Ascending aorta (tissue), 2 donors: ENCODE measurements at regions not wholly inside any gene's neighbourhood (a gene's known extent, or its start where the extent isn't known, plus 50 kb on each side); places are given as distances from the start of the nearest gene placed in this dataset.

Experiments
- DNase-seq, 2 donors: peaks; one replicate each; pipeline ENCODE4 v3.0.0-alpha.2; 2019; ENCODE audit warnings: low spot score in 2 of 2
- H3K27ac ChIP-seq, 2 donors: fragments of 200-600 bp; sonication (generic); one replicate each; pipeline ENCODE4 v1.5.1; 2016 to 2017; ENCODE audit warnings: mild to moderate bottlenecking in 1 of 2
- H3K27me3 ChIP-seq: fragments of 200-600 bp; sonication (generic); one replicate; pipeline ENCODE4 v1.5.1; 2017
- H3K36me3 ChIP-seq, 2 donors: fragments of 200-600 bp; sonication (generic); one replicate each; pipeline ENCODE4 v1.5.1; 2016
- H3K4me1 ChIP-seq, 2 donors: fragments of 200-600 bp; sonication (generic); one replicate each; pipeline ENCODE4 v1.5.1; 2016 to 2017; ENCODE audit warnings: mild to moderate bottlenecking in 1 of 2
- H3K4me3 ChIP-seq, 2 donors: fragments of 200-600 bp; sonication (generic); one replicate each; pipeline ENCODE4 v1.5.1; 2016 to 2017; ENCODE audit warnings: mild to moderate bottlenecking in 1 of 2
- H3K9me3 ChIP-seq, 2 donors: fragments of 200-600 bp; sonication (generic); one replicate each; pipeline ENCODE4 v1.5.1; 2016
- CTCF ChIP-seq, 3 experiments: fragments of 200-600 bp in 2 of 3; fragments of 450-650 bp in 1 of 3; sonication (generic) in 2 of 3; IDR thresholded peaks; one replicate each; pipeline ENCODE4 v1.5.1; 2016 to 2019; ENCODE audit warnings: antibody characterized with exemption in 3 of 3, mild to moderate bottlenecking in 1 of 3, moderate library complexity in 1 of 3
- intact Hi-C: fragments of 100-400 bp; cut with DNase I; formaldehyde crosslinking; loops from one replicate; pipeline ENCODE4 v1.15.1; 2023

DNA sequence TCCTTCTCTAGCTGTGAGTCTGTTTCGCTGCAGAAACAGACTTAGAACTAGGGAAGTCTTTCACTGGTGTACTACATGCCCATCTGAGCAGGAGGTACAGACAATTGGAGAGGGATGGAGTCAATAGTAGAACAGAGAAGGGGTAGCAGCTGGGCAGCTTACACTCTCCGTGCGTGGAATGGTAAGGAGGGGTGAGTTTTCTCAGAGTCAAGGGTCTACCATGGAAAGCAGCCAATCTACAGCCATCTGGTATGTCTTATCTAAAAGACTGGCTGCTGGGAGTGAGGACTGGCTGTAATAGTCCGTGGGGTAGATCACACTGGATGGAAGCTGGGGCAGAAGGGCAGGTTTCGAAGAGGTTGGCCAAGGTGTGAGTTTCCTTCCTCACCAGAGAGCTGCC lies 137.3 kb upstream of the TENM4 start:
- no peaks in the 10 kb centered on the region for H3K36me3 ChIP-seq
- TF ChIP-seq CTCF (IDR thresholded peaks at IDR 0.05): no peak
- no peaks in the 10 kb centered on the region for H3K27me3 ChIP-seq
- no peak for DNase-seq
- H3K27ac ChIP-seq: no peak overlapping the region
- no peaks in the 10 kb centered on the region for H3K4me1 ChIP-seq
- intact Hi-C loops: no loop called here
- no peaks in the 10 kb centered on the region for H3K9me3 ChIP-seq
- H3K4me3 ChIP-seq: no peak overlapping the region

- no peaks in the 10 kb centered on the region for H3K4me1 ChIP-seq
- H3K4me3 ChIP-seq: no peak overlapping the region
- no peak overlapping the region for H3K27ac ChIP-seq
- no peak for DNase-seq
- intact Hi-C loops: no loop called here
- no peak for TF ChIP-seq CTCF (IDR thresholded peaks at IDR 0.05)
- no peaks in the 10 kb centered on the region for H3K36me3 ChIP-seq
- no peaks in the 10 kb centered on the region for H3K9me3 ChIP-seq
- no peaks in the 10 kb centered on the region for H3K27me3 ChIP-seq
Observed at GRCh38 chr11:79575701-79576100, 134.9 kb upstream of the TENM4 start.

DNA sequence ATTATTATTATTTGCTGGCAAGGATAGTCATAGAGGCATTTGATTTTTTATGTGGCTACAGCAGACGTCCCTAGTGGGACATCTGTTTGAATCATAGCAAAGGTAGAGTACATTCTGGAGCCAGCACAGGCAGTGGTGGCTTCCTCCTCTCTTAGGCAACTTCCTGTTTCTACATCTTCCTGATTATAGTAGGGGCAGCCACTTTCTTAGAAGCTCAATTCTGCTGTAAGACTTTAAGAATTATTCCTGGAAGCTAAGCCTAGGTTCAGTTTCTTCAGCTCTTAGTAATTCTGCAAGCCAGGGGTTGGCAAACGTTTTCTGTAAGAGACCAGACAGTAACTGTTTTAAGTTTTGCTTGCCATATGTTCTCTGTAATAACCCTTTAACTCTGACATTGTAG lies 129.3 kb upstream of the TENM4 start:
- Histone ChIP-seq H3K36me3 (no peaks in the 10 kb centered on the region), H3K27me3 (no peaks in the 10 kb centered on the region), H3K9me3 (peaks cover 0 to 6% of the 10 kb centered on the region in 2 donors), H3K4me1 (no peaks in the 10 kb centered on the region), H3K27ac (no peak overlapping the region), H3K4me3 (no peak overlapping the region)
- no peak for TF ChIP-seq CTCF (IDR thresholded peaks at IDR 0.05)
- no peak for DNase-seq
- intact Hi-C loops: no loop called here

DNA sequence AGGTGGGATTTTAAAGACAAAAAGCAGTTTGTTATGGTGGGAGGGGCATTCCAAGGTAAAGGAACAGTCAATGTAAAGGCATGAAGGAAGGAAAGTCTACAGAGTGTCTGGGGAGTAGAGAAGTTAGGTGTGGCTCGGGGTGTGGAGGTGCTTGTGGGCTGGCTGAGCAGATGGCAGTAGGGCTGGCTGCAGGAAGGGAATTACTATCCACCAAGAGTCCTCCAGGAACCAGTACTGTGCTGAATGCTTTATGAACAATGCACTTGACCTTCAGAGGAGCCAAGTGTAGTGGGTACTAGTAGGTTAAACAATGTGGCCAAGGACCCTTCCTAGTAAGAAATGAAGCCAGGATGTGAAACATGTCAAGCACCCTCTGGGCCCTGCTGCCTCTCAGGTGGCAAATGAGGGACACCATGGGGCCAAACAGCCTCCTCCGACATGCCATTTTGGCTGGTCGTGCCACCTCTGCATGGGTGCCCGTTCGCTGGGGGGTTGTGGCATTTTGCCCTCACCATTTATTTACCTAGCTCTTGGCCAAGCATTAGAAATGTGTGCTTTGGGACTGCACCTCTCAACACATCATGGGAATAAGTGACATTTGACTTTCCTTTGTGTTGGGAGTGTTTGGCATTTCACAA lies 123.6 kb upstream of the TENM4 start:
- no peak overlapping the region for H3K27ac ChIP-seq
- intact Hi-C loops: no loop called here
- no peaks in the 10 kb centered on the region for H3K4me1 ChIP-seq
- no peaks in the 10 kb centered on the region for H3K27me3 ChIP-seq
- no peak for DNase-seq
- H3K36me3 ChIP-seq: no peaks in the 10 kb centered on the region
- no peak for TF ChIP-seq CTCF (IDR thresholded peaks at IDR 0.05)
- peaks cover 0 to 2% of the 10 kb centered on the region in 2 donors for H3K9me3 ChIP-seq
- H3K4me3 ChIP-seq: no peak overlapping the region

- DNase-seq: no peak
- intact Hi-C loops: no loop called here
Observed at GRCh38 chr11:79561496-79561895, 120.7 kb upstream of the TENM4 start.

More at GRCh38 chr11:79561496-79561895, 120.7 kb upstream of the TENM4 start:
- Histone ChIP-seq H3K27ac (no peak overlapping the region), H3K9me3 (no peaks in the 10 kb centered on the region), H3K4me3 (no peak overlapping the region), H3K27me3 (no peaks in the 10 kb centered on the region), H3K4me1 (no peaks in the 10 kb centered on the region), H3K36me3 (no peaks in the 10 kb centered on the region)
- TF ChIP-seq CTCF (IDR thresholded peaks at IDR 0.05): no peak
